SIG-M5 treated with dmso at 0.1 percent for 504 hours (cell line): ENCODE measurements at regions not wholly inside any gene's neighbourhood (a gene's known extent, or its start where the extent isn't known, plus 50 kb on each side); places are given as distances from the start of the nearest gene placed in this dataset.

Experiments
- DNase-seq: peaks from one replicate; lab custom pipeline; 2025; ENCODE audit not compliant: unreplicated experiment; lab: John Stamatoyannopoulos, UW

GRCh38 chr9:107064378-107064777 is 201.4 kb downstream of the ZNF462 start:
- no peak for DNase-seq

GRCh38 chr9:107065549-107065948 is 202.6 kb downstream of the ZNF462 start:
- DNase-seq: no peak

GRCh38 chr9:107067739-107068416 is 204.9 kb downstream of the ZNF462 start:
- peak; percentile 12 for DNase-seq

- no peak for DNase-seq
Measured at GRCh38 chr9:107068581-107068980, 205.6 kb downstream of the ZNF462 start.

- DNase-seq: no peak
Measured at GRCh38 chr9:107070586-107070985, 207.6 kb downstream of the ZNF462 start.

GRCh38 chr9:107078061-107078460 is 205.0 kb upstream of the RAD23B start:
- DNase-seq: no peak

- no peak for DNase-seq
Measured at GRCh38 chr9:107079589-107079988, 203.5 kb upstream of the RAD23B start.

GRCh38 chr9:107080130-107080529 is 202.9 kb upstream of the RAD23B start:
- no peak for DNase-seq

- DNase-seq: no peak
Measured at GRCh38 chr9:107086460-107086859, 196.6 kb upstream of the RAD23B start.

- no peak for DNase-seq
Measured at GRCh38 chr9:107087222-107087621, 195.9 kb upstream of the RAD23B start.

GRCh38 chr9:107090218-107090617 is 192.9 kb upstream of the RAD23B start:
- no peak for DNase-seq

GRCh38 chr9:107093365-107094060 is 189.6 kb upstream of the RAD23B start:
- DNase-seq: no peak

GRCh38 chr9:107094370-107094769 is 188.7 kb upstream of the RAD23B start:
- no peak for DNase-seq

GRCh38 chr9:107100591-107100990 is 182.5 kb upstream of the RAD23B start:
- no peak for DNase-seq

- no peak for DNase-seq
Measured at GRCh38 chr9:107102011-107102410, 181.1 kb upstream of the RAD23B start.

GRCh38 chr9:107103621-107104020 is 179.5 kb upstream of the RAD23B start:
- no peak for DNase-seq

- no peak for DNase-seq
Measured at GRCh38 chr9:107105784-107106183, 177.3 kb upstream of the RAD23B start.

- no peak for DNase-seq
Measured at GRCh38 chr9:107106416-107106815, 176.7 kb upstream of the RAD23B start.

- no peak for DNase-seq
Measured at GRCh38 chr9:107108342-107109130, 174.5 kb upstream of the RAD23B start.

GRCh38 chr9:107109324-107109723 is 173.8 kb upstream of the RAD23B start:
- DNase-seq: no peak

- DNase-seq: no peak
Measured at GRCh38 chr9:107110153-107110552, 172.9 kb upstream of the RAD23B start.

GRCh38 chr9:107112707-107113243 is 170.3 kb upstream of the RAD23B start:
- no peak for DNase-seq
